ENCODE measurements at regions not wholly inside any gene's neighbourhood (a gene's known extent, or its start where the extent isn't known, plus 50 kb on each side); places are given as distances from the start of the nearest gene placed in this dataset.

DNA sequence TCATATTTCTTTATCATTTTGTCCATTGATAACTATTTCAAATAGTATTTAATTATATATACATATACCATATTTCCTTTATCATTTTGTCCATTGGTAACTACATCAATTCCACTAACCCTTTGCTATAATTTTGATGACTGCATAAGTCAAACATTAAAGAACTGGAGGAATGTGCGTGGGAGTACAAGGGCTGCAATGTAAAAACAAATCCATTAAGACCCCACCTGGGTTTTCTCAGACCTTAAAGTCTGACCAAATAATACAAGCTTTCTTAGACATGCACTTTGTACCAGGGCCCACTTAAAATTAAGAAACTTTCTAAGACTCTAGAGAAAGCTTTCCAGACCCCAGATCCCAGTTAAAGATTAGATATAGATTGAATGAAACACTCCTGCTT, 1622.4 kb upstream of the PCDH10 start:
- Histone ChIP-seq H3K4me1 (ENCODE audit: control insufficient read depth, insufficient read depth, low read length) (no peaks in the 10 kb centered on the region), H3K9ac (ENCODE audit: control insufficient read depth, insufficient read depth, low read length) (no peak overlapping the region), H3K9me3 (replicated peaks; ENCODE audit: control insufficient read depth, insufficient read depth, low read length) (no peaks in the 10 kb centered on the region; the same call in 2 of the 3 replicates), H3K4me2 (ENCODE audit: control insufficient read depth, insufficient read depth) (no peak overlapping the region), H3K79me2 (ENCODE audit: control insufficient read depth, insufficient read depth, low read length) (no peaks in the 10 kb centered on the region), H3K36me3 (ENCODE audit: control insufficient read depth in 2 of 2, insufficient read depth in 2 of 2, low read length in 1 of 2) (no peaks in the 10 kb centered on the region), H2AFZ (ENCODE audit: control insufficient read depth, low read depth, low read length) (no peak overlapping the region), H3K27me3 (replicated peaks in 1 of 2; ENCODE audit: control insufficient read depth in 2 of 2, insufficient read depth in 2 of 2, low read length in 1 of 2) (no peaks in the 10 kb centered on the region), H3K4me3 (no peak overlapping the region), H4K20me1 (ENCODE audit: control insufficient read depth, insufficient read depth) (no peaks in the 10 kb centered on the region), H3K27ac (ENCODE audit: control insufficient read depth, insufficient read depth) (no peak overlapping the region)
- POLR2A ChIA-PET = no interaction called here
- CTCF ChIA-PET = interaction anchor here (1.0 kb wide), 1 partner anchor 12 kb away, joined by 3 read pairs; no protein-coding TSS in a partner anchor
- intact Hi-C loops (cut with micrococcal nuclease; ENCODE audit: unreplicated experiment) = no loop called here
- SMC1A ChIA-PET (ENCODE audit: uncharacterized antibody, unreplicated experiment) = interaction anchor here (0.8 to 2.0 kb wide), 3 partner anchors 10 to 44 kb away, joined by 3 to 12 read pairs (median 3); no protein-coding TSS in a partner anchor
- RAD21 ChIA-PET (ENCODE audit: unreplicated experiment) = no interaction called here
- FAIRE-seq = no peak
- BruUV-seq (replicated peaks) = no TSS peak
- in situ Hi-C loops (cut with MboI) = no loop called here
- WGBS (ENCODE audit: insufficient coverage, insufficient replicate concordance, low lambda C conversion rate, missing lambda C conversion rate) = 0% methylated on average over 1 of the region's 1 CpG
- ATAC-seq = no peak
- no peak for DNase-seq (ENCODE audit: low read depth, low spot score)
- no peak for TF ChIP-seq CBFB (IDR thresholded peaks at IDR 0.05; ENCODE audit: low read depth)
- no peak for TF ChIP-seq ZBTB33 (IDR thresholded peaks at IDR 0.05)
- TF ChIP-seq BACH1 (IDR thresholded peaks at IDR 0.05; ENCODE audit: borderline replicate concordance) = no peak

DNA sequence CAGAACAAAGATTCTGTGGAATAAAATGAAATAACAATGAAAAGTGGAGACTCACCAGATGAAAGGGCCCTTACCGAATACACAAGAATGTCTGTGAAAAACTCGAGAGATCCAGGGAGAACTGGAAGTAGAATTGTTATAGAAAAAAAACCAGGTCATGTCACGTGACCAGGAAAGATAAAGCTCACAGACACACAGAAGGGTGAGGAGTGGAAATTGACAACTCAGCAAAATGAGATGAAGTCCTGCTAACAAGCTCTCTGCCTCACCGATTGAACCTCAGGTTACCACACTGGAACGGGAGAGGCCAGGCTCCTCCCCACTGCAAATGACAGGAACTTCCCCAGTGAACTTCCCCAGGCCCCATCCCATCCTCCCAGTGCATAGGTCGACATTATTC, 1618.0 kb upstream of the PCDH10 start:
- FAIRE-seq (no peak), DNase-seq (ENCODE audit: low read depth, low spot score) (no peak), ATAC-seq (no peak)
- Histone ChIP-seq H3K4me3 (no peak overlapping the region), H3K4me1 (ENCODE audit: control insufficient read depth, insufficient read depth, low read length) (no peaks in the 10 kb centered on the region), H3K27ac (ENCODE audit: control insufficient read depth, insufficient read depth) (no peak overlapping the region), H2AFZ (ENCODE audit: control insufficient read depth, low read depth, low read length) (no peak overlapping the region), H3K9me3 (replicated peaks; ENCODE audit: control insufficient read depth, insufficient read depth, low read length) (no peaks in the 10 kb centered on the region; the same call in 2 of the 3 replicates), H3K79me2 (ENCODE audit: control insufficient read depth, insufficient read depth, low read length) (no peaks in the 10 kb centered on the region), H3K9ac (ENCODE audit: control insufficient read depth, insufficient read depth, low read length) (no peak overlapping the region), H3K36me3 (ENCODE audit: control insufficient read depth in 2 of 2, insufficient read depth in 2 of 2, low read length in 1 of 2) (no peaks in the 10 kb centered on the region), H4K20me1 (ENCODE audit: control insufficient read depth, insufficient read depth) (no peaks in the 10 kb centered on the region), H3K4me2 (ENCODE audit: control insufficient read depth, insufficient read depth) (no peak overlapping the region), H3K27me3 (replicated peaks in 1 of 2; ENCODE audit: control insufficient read depth in 2 of 2, insufficient read depth in 2 of 2, low read length in 1 of 2) (no peaks in the 10 kb centered on the region)
- intact Hi-C loops (cut with micrococcal nuclease; ENCODE audit: unreplicated experiment) = no loop called here
- RAD21 ChIA-PET (ENCODE audit: unreplicated experiment) = no interaction called here
- TF ChIP-seq ZNF274 (IDR thresholded peaks at IDR 0.05; ENCODE audit: insufficient read depth, insufficient read length) (no peak), NRF1 (conservative IDR thresholded peaks at IDR 0.05; ENCODE audit: low read depth, low read length) (no peak), PML (IDR thresholded peaks at IDR 0.05; ENCODE audit: low read length) (no peak), RAD51 (IDR thresholded peaks at IDR 0.05) (peak; percentile 68; the same call in 1 of the 2 replicates), HDAC2 (IDR thresholded peaks at IDR 0.05) (no peak)
- TF ChIP-seq, protein P1, sequence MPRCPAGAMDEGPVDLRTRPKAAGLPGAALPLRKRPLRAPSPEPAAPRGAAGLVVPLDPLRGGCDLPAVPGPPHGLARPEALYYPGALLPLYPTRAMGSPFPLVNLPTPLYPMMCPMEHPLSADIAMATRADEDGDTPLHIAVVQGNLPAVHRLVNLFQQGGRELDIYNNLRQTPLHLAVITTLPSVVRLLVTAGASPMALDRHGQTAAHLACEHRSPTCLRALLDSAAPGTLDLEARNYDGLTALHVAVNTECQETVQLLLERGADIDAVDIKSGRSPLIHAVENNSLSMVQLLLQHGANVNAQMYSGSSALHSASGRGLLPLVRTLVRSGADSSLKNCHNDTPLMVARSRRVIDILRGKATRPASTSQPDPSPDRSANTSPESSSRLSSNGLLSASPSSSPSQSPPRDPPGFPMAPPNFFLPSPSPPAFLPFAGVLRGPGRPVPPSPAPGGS (IDR thresholded peaks at IDR 0.05; ENCODE audit: borderline replicate concordance, insufficient read depth, low read depth, low read length, poor library complexity, severe bottlenecking) = no peak
- WGBS (ENCODE audit: insufficient coverage, insufficient replicate concordance, low lambda C conversion rate, missing lambda C conversion rate) = 28% methylated on average over 6 of the region's 6 CpGs
- POLR2A ChIA-PET = no interaction called here
- SMC1A ChIA-PET (ENCODE audit: uncharacterized antibody, unreplicated experiment) = interaction anchor here (0.6 to 1.2 kb wide), 2 partner anchors 26 to 41 kb away, joined by 3 to 4 read pairs; no protein-coding TSS in a partner anchor
- in situ Hi-C loops (cut with MboI) = no loop called here
- no TSS peak for BruUV-seq (replicated peaks)
- CTCF ChIA-PET = no interaction called here

Measured in GM12878 (cell line).